ENCODE measurements at regions not wholly inside any gene's neighbourhood (a gene's known extent, or its start where the extent isn't known, plus 50 kb on each side); places are given as distances from the start of the nearest gene placed in this dataset.
"Not testable (repeated sequence)": the region's sequence is repeated elsewhere in the genome, so short reads cannot be mapped to it uniquely, and the experiment has no call there.

GRCh38 chr4:8945506-8945905 lies 73.9 kb upstream of the HMX1 start:
- not testable (repeated sequence) for H2BK120ac ChIP-seq (ENCODE audit: low read depth, low read length); H3K4me2 ChIP-seq (ENCODE audit: insufficient read depth, low read length, poor library complexity, severe bottlenecking); H4K8ac ChIP-seq (ENCODE audit: low read depth, low read length); H2BK15ac ChIP-seq (ENCODE audit: low read length); H3K9ac ChIP-seq (ENCODE audit: low read depth, low read length, poor library complexity); H3K23ac ChIP-seq (ENCODE audit: low read depth, low read length, poor library complexity); H3K27me3 ChIP-seq (ENCODE audit: control insufficient read depth in 3 of 3, insufficient read depth in 3 of 3, low read depth in 1 of 3, low read length in 3 of 3); H3K79me1 ChIP-seq (ENCODE audit: low read depth, low read length); H2BK5ac ChIP-seq (ENCODE audit: low read length); DNase-seq (ENCODE audit: low spot score); H3K36me3 ChIP-seq (replicated peaks in 1 of 2; ENCODE audit: control insufficient read depth in 2 of 2, insufficient read depth in 2 of 2, low read length in 2 of 2); H3K9me3 ChIP-seq (replicated peaks in 1 of 2; ENCODE audit: control insufficient read depth in 2 of 2, insufficient read depth in 1 of 2, low read depth in 1 of 2, low read length in 2 of 2); H3K18ac ChIP-seq (ENCODE audit: low read length); H2BK12ac ChIP-seq (ENCODE audit: low read length); H3K4me1 ChIP-seq (ENCODE audit: control insufficient read depth in 2 of 2, insufficient read depth in 1 of 2, low read depth in 1 of 2, low read length in 2 of 2); H3K4ac ChIP-seq (ENCODE audit: low read length); H2AFZ ChIP-seq (ENCODE audit: low read length); H3K14ac ChIP-seq (ENCODE audit: low read length); H4K91ac ChIP-seq (ENCODE audit: low read depth, low read length, poor library complexity); H3K4me3 ChIP-seq (ENCODE audit: low read length in 2 of 2); H2AK5ac ChIP-seq (ENCODE audit: low read depth, low read length); H3K27ac ChIP-seq (replicated peaks; ENCODE audit: low read length)
- WGBS, 2 donors (ENCODE audit: extremely low coverage in 2 of 2, insufficient read length in 2 of 2, insufficient replicate concordance in 1 of 2) = no CpG with 5 or more reads among the region's 6 CpGs

DNA sequence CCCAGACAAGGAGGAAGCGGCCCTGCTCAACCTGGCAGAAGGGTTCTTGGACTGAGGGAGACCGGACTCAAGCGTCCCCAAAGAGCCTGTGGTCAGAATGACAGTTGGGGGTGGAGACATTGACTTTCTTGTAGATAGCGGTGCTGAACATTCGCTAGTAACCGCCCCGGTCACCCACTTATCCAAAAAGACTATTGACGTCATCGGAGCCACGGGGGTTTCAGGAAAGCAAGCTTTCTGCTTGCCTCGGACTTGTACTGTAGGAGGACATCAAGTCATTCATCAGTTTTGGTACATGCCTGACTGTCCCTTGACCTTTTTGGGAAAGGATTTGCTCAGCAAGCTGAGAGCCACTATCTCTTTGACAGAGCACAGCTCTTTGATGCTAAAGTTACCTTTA lies 71.7 kb upstream of the HMX1 start:
- not testable (repeated sequence) for H3K4ac ChIP-seq (ENCODE audit: low read length); H3K9ac ChIP-seq (ENCODE audit: low read depth, low read length, poor library complexity); H2BK15ac ChIP-seq (ENCODE audit: low read length)

DNA sequence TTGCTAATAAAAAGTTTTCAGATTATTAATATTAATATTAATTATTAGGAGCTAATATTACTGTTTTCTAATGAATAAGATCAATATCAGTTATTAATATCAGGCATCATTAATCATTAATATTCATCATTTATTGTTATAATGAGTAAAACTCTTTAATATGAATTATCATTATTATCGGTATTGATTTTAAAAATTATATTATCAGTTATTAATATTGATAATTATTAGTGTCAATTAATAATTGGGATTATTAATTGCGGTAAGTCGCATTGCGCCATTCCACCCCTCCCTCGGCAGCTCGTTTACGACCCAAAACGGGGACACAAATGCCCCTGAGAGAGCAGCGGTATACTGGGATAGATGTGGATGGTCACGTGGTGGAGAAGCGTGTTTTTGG lies 70.4 kb upstream of the HMX1 start:
- H4K91ac ChIP-seq (ENCODE audit: low read depth, low read length, poor library complexity); H2BK120ac ChIP-seq (ENCODE audit: low read depth, low read length); H2BK12ac ChIP-seq (ENCODE audit: low read length); DNase-seq (ENCODE audit: low spot score); H2BK5ac ChIP-seq (ENCODE audit: low read length); H3K23ac ChIP-seq (ENCODE audit: low read depth, low read length, poor library complexity); H3K79me1 ChIP-seq (ENCODE audit: low read depth, low read length); H2AK5ac ChIP-seq (ENCODE audit: low read depth, low read length); H3K4me2 ChIP-seq (ENCODE audit: insufficient read depth, low read length, poor library complexity, severe bottlenecking); H2AFZ ChIP-seq (ENCODE audit: low read length); H3K14ac ChIP-seq (ENCODE audit: low read length); H4K8ac ChIP-seq (ENCODE audit: low read depth, low read length); H3K18ac ChIP-seq (ENCODE audit: low read length); H3K27ac ChIP-seq (replicated peaks; ENCODE audit: low read length); H3K4me1 ChIP-seq (ENCODE audit: control insufficient read depth in 2 of 2, insufficient read depth in 1 of 2, low read depth in 1 of 2, low read length in 2 of 2); H3K36me3 ChIP-seq (replicated peaks in 1 of 2; ENCODE audit: control insufficient read depth in 2 of 2, insufficient read depth in 2 of 2, low read length in 2 of 2); H2BK15ac ChIP-seq (ENCODE audit: low read length); H3K9me3 ChIP-seq (replicated peaks in 1 of 2; ENCODE audit: control insufficient read depth in 2 of 2, insufficient read depth in 1 of 2, low read depth in 1 of 2, low read length in 2 of 2); H3K27me3 ChIP-seq (ENCODE audit: control insufficient read depth in 3 of 3, insufficient read depth in 3 of 3, low read depth in 1 of 3, low read length in 3 of 3); H3K4me3 ChIP-seq (ENCODE audit: low read length in 2 of 2); H3K4ac ChIP-seq (ENCODE audit: low read length); H3K9ac ChIP-seq (ENCODE audit: low read depth, low read length, poor library complexity): not testable (repeated sequence)
- no CpG with 5 or more reads among the region's 11 CpGs for WGBS, 2 donors (ENCODE audit: extremely low coverage in 2 of 2, insufficient read length in 2 of 2, insufficient replicate concordance in 1 of 2)

More for the DNA sequence above, 71.7 kb upstream of the HMX1 start:
- not testable (repeated sequence) for H2BK120ac ChIP-seq (ENCODE audit: low read depth, low read length); H3K18ac ChIP-seq (ENCODE audit: low read length); H2BK5ac ChIP-seq (ENCODE audit: low read length); H4K8ac ChIP-seq (ENCODE audit: low read depth, low read length); H2AK5ac ChIP-seq (ENCODE audit: low read depth, low read length); H3K9me3 ChIP-seq (replicated peaks in 1 of 2; ENCODE audit: control insufficient read depth in 2 of 2, insufficient read depth in 1 of 2, low read depth in 1 of 2, low read length in 2 of 2); H3K27me3 ChIP-seq (ENCODE audit: control insufficient read depth in 3 of 3, insufficient read depth in 3 of 3, low read depth in 1 of 3, low read length in 3 of 3); H4K91ac ChIP-seq (ENCODE audit: low read depth, low read length, poor library complexity); H3K79me1 ChIP-seq (ENCODE audit: low read depth, low read length); H3K23ac ChIP-seq (ENCODE audit: low read depth, low read length, poor library complexity); H3K4me3 ChIP-seq (ENCODE audit: low read length in 2 of 2); H2AFZ ChIP-seq (ENCODE audit: low read length); H3K36me3 ChIP-seq (replicated peaks in 1 of 2; ENCODE audit: control insufficient read depth in 2 of 2, insufficient read depth in 2 of 2, low read length in 2 of 2); H3K4me2 ChIP-seq (ENCODE audit: insufficient read depth, low read length, poor library complexity, severe bottlenecking); H2BK12ac ChIP-seq (ENCODE audit: low read length); H3K27ac ChIP-seq (replicated peaks; ENCODE audit: low read length); DNase-seq (ENCODE audit: low spot score); H3K4me1 ChIP-seq (ENCODE audit: control insufficient read depth in 2 of 2, insufficient read depth in 1 of 2, low read depth in 1 of 2, low read length in 2 of 2); H3K14ac ChIP-seq (ENCODE audit: low read length)
- WGBS, 2 donors (ENCODE audit: extremely low coverage in 2 of 2, insufficient read length in 2 of 2, insufficient replicate concordance in 1 of 2) = no CpG with 5 or more reads among the region's 11 CpGs

DNA sequence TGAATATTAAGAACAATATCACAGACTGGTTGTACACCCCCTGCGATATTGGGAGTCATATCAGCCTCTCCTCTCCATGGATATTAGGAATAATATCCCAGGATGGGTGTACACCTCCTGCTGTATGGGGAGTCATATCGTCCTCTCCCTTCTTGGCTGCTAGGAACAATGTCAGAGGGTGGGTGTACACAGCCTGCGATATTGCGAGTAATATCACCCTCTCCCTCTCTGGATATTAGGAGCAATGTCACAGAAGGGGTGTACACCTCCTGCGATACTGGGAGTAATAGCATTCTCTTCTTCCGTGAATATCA lies 69.8 kb upstream of the HMX1 start:
- not testable (repeated sequence) for H3K4me1 ChIP-seq (ENCODE audit: control insufficient read depth in 2 of 2, insufficient read depth in 1 of 2, low read depth in 1 of 2, low read length in 2 of 2); H2AFZ ChIP-seq (ENCODE audit: low read length); H2BK15ac ChIP-seq (ENCODE audit: low read length); H3K9ac ChIP-seq (ENCODE audit: low read depth, low read length, poor library complexity); H4K91ac ChIP-seq (ENCODE audit: low read depth, low read length, poor library complexity); H2AK5ac ChIP-seq (ENCODE audit: low read depth, low read length); H3K4me2 ChIP-seq (ENCODE audit: insufficient read depth, low read length, poor library complexity, severe bottlenecking); H4K8ac ChIP-seq (ENCODE audit: low read depth, low read length); H3K79me1 ChIP-seq (ENCODE audit: low read depth, low read length); H3K14ac ChIP-seq (ENCODE audit: low read length); H2BK5ac ChIP-seq (ENCODE audit: low read length); H3K9me3 ChIP-seq (replicated peaks in 1 of 2; ENCODE audit: control insufficient read depth in 2 of 2, insufficient read depth in 1 of 2, low read depth in 1 of 2, low read length in 2 of 2); H3K23ac ChIP-seq (ENCODE audit: low read depth, low read length, poor library complexity); H3K4me3 ChIP-seq (ENCODE audit: low read length in 2 of 2); H3K36me3 ChIP-seq (replicated peaks in 1 of 2; ENCODE audit: control insufficient read depth in 2 of 2, insufficient read depth in 2 of 2, low read length in 2 of 2); H2BK120ac ChIP-seq (ENCODE audit: low read depth, low read length); H2BK12ac ChIP-seq (ENCODE audit: low read length); DNase-seq (ENCODE audit: low spot score); H3K4ac ChIP-seq (ENCODE audit: low read length); H3K27ac ChIP-seq (replicated peaks; ENCODE audit: low read length); H3K18ac ChIP-seq (ENCODE audit: low read length); H3K27me3 ChIP-seq (ENCODE audit: control insufficient read depth in 3 of 3, insufficient read depth in 3 of 3, low read depth in 1 of 3, low read length in 3 of 3)
- WGBS, 2 donors (ENCODE audit: extremely low coverage in 2 of 2, insufficient read length in 2 of 2, insufficient replicate concordance in 1 of 2) = no CpG with 5 or more reads among the region's 6 CpGs
